Motor neuron (in vitro differentiated cells): ENCODE measurements at regions not wholly inside any gene's neighbourhood (a gene's known extent, or its start where the extent isn't known, plus 50 kb on each side); places are given as distances from the start of the nearest gene placed in this dataset.
A peak's percentile ranks its signal among the peaks of the same experiment; 100 is the strongest.

Source experiments
- ATAC-seq, 8 experiments: fragments of 200-7000 bp; cut with Tn5 transposase; replicated peaks in 6 of 8; 2 replicates each; pipeline ENCODE4 v1.8.0; 2021; ENCODE audit warnings: mild to moderate bottlenecking in 8 of 8, moderate library complexity in 8 of 8
- H3K27ac ChIP-seq, 2 donors: fragments of 250-450 bp; sonication (Bioruptor Pico); 2 replicates each; pipeline ENCODE4 v1.9.0; 2021; ENCODE audit warnings: antibody characterized with exemption in 2 of 2, mild to moderate bottlenecking in 2 of 2, moderate library complexity in 1 of 2
- H3K4me1 ChIP-seq, 2 donors: fragments of 250-450 bp; sonication (Bioruptor Pico); replicated peaks in 1 of 2; 2 replicates each; pipeline ENCODE4 v1.6.1; 2021; ENCODE audit warnings: antibody characterized with exemption in 2 of 2, mild to moderate bottlenecking in 2 of 2, moderate library complexity in 1 of 2
- H3K4me3 ChIP-seq, 5 donors: fragments of 250-450 bp; sonication (Bioruptor Pico); 2 replicates each; pipeline ENCODE4 v1.9.0; 2021; ENCODE audit warnings: antibody characterized with exemption in 5 of 5, mild to moderate bottlenecking in 5 of 5, moderate library complexity in 4 of 5
- WGBS, 10 experiments: fragments of 450-650 bp; shearing (Covaris generic); methylation state at CpG; one replicate each; pipeline ENCODE4 v1.0.0; 2022; 5-methylcytosine and 5-hydroxymethylcytosine counted together
- in situ Hi-C, 9 experiments: fragments of 400-800 bp; cut with MboI; loops; one replicate each; pipeline ENCODE4 v1.15.0; 2021; ENCODE audit warnings: low sequenced_read_pairs in 9 of 9, low pct_unique_long_range_greater_than_20kb in 2 of 9; ENCODE audit not compliant: unreplicated experiment in 9 of 9

GRCh38 chr3:171962137-171962720 is 77.1 kb upstream of the FNDC3B start:
- ATAC-seq, result no peak
- Histone ChIP-seq H3K27ac (no peak overlapping the region), H3K4me1 (peaks cover 13 to 16% of the 10 kb centered on the region in 2 donors), H3K4me3 (no peak overlapping the region)
- in situ Hi-C loops, result no loop called here
- WGBS, 10 experiments, result 80 to 100% (median 88%) methylated on average over 1 to 7 of the region's 7 CpGs; no CpG with 5 or more reads in 1 of the 10 experiments

DNA sequence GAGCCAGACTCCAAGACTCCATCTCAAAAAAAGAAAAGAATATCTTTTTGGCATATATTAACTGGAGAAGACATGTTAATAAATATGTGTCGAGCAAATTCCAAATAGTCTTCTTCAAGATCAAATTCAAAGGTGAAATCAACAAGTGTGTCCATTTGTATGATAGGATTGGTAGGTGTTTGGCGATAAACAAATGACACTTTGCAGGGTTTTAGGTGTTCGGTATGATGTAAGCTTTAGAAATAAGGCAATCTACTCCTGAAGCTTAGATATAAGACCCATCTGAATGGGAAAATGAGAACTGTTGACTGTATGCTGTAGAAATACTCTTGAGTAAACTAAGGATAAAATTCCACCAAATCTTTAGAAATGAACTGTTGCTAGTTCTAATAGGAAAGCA is 75.8 kb upstream of the FNDC3B start:
- H3K27ac ChIP-seq, result no peak overlapping the region
- 88 to 100% (median 100%) methylated on average over 1 to 3 of the region's 3 CpGs for WGBS, 10 experiments
- peaks cover 16 to 20% of the 10 kb centered on the region in 2 donors for H3K4me1 ChIP-seq
- no peak overlapping the region for H3K4me3 ChIP-seq
- no peak for ATAC-seq
- in situ Hi-C loops, result no loop called here

DNA sequence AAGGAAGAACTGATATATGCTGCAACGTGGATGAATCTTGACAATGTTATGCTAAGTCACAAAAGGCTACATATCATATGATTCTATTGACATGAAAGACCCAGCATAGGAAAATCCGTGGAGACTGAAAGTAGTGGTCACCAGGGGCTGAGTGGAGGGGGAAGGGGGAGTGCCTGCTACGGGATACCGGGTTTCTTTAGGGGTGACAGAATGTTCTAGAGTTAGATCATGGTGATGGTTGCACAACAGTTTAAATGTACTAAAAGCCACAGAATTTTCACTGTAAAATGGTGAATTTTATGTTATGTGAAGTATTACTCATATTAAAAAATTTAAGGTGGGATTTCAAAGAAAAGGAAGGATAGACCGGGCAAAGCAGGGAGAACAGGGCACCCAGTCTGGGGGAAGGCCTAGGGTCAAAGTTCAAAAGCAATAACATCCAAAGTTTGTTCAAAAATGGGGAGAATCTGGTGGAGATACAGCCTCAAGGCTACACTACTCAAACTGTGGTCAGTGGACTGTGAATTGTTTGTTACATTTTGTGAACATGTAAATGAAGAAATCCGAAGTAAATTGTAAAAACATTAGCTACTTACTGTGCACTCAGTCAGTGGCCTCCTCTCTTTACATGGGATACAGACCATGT is 74.2 kb upstream of the FNDC3B start:
- in situ Hi-C loops, result no loop called here
- ATAC-seq, result no peak
- Histone ChIP-seq H3K27ac (no peak overlapping the region), H3K4me1 (peaks cover 8 to 15% of the 10 kb centered on the region in 2 donors), H3K4me3 (no peak overlapping the region)
- 64 to 100% (median 84%) methylated on average over 2 to 6 of the region's 6 CpGs for WGBS, 10 experiments

GRCh38 chr3:171966533-171967136 is 72.7 kb upstream of the FNDC3B start:
- in situ Hi-C loops, result no loop called here
- WGBS, 10 experiments, result 0 to 100% (median 35%) methylated on average over 1 to 3 of the region's 3 CpGs

GRCh38 chr3:171967137-171967783 is 72.1 kb upstream of the FNDC3B start:
- ATAC-seq, result peak; percentile 39 to 87 (median 76)
- 0 to 83% (median 49%) methylated on average over 1 to 6 of the region's 6 CpGs for WGBS, 10 experiments
- H3K4me1 ChIP-seq, result peaks cover 8 to 15% of the 10 kb centered on the region in 2 donors
- H3K4me3 ChIP-seq, result no peak overlapping the region
- H3K27ac ChIP-seq, result peak overlapping the region in 1 of 2 donors; percentile 31
- in situ Hi-C loops, result no loop called here

More at GRCh38 chr3:171966533-171967136, 72.7 kb upstream of the FNDC3B start:
- H3K27ac ChIP-seq, result peak overlapping the region in 1 of 2 donors; percentile 31
- H3K4me3 ChIP-seq, result no peak overlapping the region
- H3K4me1 ChIP-seq, result peaks cover 8 to 15% of the 10 kb centered on the region in 2 donors
- peak; percentile 14 to 60 (median 34) for ATAC-seq

- Histone ChIP-seq H3K27ac (no peak overlapping the region), H3K4me3 (no peak overlapping the region), H3K4me1 (peaks cover 8 to 12% of the 10 kb centered on the region in 2 donors)
- 50 to 100% (median 59%) methylated on average over 1 to 8 of the region's 9 CpGs; no CpG with 5 or more reads in 2 of the 10 experiments for WGBS, 10 experiments
- no peak for ATAC-seq
- in situ Hi-C loops, result no loop called here
Observed at GRCh38 chr3:171967932-171968678, 71.3 kb upstream of the FNDC3B start.

DNA sequence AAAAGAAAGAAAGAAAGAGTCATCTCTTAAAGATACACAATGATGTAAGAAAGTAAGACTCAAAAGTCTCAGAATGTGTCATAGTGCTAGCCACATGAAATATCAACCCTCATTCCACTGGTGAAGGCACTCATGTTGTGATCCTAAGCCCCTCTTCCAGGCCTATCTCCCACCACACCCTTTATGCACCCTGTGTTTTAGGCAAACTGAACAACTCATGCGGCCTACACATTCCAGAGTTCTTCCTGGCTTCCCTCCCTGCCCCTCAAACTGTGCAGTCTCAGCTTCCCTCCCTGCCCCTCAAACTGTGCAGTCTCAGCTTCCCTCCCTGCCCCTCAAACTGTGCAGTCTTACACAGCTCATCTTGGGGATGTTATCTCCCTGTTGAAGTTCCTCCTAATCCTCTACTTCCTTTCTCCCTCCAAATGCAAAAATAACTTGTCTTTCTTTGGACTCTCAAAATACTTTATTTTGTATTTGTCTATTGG is 69.0 kb upstream of the FNDC3B start:
- WGBS, 10 experiments, result 50 to 100% methylated on average over 1 of the region's 1 CpG; no CpG with 5 or more reads in 8 of the 10 experiments
- Histone ChIP-seq H3K4me3 (no peak overlapping the region), H3K27ac (no peak overlapping the region), H3K4me1 (peaks cover 8 to 12% of the 10 kb centered on the region in 2 donors)
- ATAC-seq, result peak in 1 of 8 experiments; percentile 18
- in situ Hi-C loops, result no loop called here

- in situ Hi-C loops, result no loop called here
- peaks cover 4 to 7% of the 10 kb centered on the region in 2 donors for H3K4me1 ChIP-seq
- WGBS, 10 experiments, result 29 to 55% (median 38%) methylated on average over 1 of the region's 1 CpG
- H3K4me3 ChIP-seq, result no peak overlapping the region
- no peak for ATAC-seq
- H3K27ac ChIP-seq, result no peak overlapping the region
Observed at GRCh38 chr3:171971919-171972514, 67.4 kb upstream of the FNDC3B start.

DNA sequence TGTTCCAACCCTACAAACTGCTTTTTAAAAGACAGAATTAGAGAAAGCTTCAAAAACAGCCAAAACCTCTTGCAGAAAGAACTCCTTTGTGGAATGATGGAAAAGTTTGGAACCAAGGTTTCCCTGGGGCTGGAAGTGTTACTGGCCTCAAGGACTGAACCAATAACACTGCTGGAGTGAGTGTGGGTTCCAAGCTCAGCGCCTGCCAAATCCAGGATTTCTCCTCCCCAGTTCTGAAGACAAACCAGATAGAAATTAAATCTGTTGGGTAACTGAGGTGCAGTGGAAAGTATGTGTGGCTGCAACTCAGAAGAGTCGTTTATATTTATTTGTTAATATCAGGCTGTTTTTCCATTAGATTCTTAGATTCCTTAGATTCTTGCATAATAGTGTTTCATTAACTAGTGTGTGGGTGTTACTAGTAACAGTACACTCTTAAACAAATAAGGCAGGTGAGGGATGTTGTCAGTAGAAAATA is 66.5 kb upstream of the FNDC3B start:
- no peaks in the 10 kb centered on the region for H3K4me1 ChIP-seq
- no peak overlapping the region for H3K4me3 ChIP-seq
- H3K27ac ChIP-seq, result no peak overlapping the region
- in situ Hi-C loops, result no loop called here
- ATAC-seq, result no peak
- 0 to 80% (median 25%) methylated on average over 1 to 2 of the region's 2 CpGs; no CpG with 5 or more reads in 2 of the 10 experiments for WGBS, 10 experiments

DNA sequence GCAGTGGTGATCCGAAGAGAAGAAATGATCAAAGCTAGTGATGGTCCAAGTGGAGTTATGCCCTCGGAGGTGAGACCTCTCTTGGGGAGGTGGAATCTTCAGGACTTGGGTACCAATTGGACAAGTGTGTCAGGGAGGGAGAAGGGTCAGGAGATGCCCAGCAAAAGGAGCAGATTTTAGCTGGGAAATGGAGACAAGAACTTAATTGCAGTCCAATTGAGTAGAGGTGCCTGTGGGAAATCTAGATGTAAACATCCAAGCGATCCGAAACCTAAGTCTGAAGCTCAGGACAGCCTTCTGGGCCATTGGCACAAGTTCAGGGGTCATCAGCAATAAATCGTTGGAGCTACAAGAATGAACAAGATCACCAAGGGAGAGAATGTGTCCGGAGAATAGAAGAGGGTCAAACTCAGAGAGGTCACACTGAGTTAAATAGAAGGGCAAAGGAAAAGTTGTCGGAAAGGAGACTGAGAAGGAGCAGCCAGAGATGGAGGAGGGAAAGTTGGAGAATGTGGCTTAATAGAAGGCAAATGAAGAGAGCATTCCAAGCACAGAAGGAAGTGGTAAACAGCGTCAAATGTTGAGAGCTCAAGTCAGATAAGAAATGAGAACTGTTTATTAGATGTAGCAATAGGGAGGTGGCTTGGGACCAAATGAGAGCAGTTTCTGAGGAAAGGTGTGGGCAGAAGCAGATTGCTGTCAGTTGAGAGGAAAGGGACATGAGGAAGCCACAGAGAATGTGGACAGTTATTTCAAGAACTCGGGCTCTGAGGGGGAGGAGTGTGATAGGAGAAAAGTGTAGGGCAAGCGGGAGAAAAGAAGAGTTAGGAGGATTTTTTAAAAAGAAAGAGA is 64.2 kb upstream of the FNDC3B start:
- 51 to 70% (median 58%) methylated on average over 4 to 10 of the region's 10 CpGs for WGBS, 10 experiments
- H3K27ac ChIP-seq, result no peak overlapping the region
- in situ Hi-C loops, result no loop called here

DNA sequence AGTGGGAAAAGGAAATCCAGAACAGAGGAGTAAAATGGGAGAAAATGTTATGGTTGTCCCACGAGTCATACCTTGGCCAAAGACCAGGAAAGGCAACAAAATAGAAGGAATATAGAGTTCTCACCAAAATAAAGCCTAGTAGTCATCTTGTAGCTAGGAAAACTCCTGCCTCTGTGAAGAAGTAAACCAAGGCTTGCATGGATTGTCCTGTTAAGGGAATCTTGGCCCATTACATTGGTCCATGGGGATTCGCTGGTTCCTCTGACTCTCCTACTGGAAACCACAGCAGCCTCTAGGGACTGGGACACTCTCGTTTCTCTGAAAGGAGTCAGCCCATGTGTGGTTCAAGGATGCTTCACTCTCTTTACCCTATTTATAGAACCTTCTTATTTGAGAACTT is 62.9 kb upstream of the FNDC3B start:
- WGBS, 10 experiments, result 24 to 100% (median 80%) methylated on average over 1 to 3 of the region's 3 CpGs; no CpG with 5 or more reads in 1 of the 10 experiments
- no peak overlapping the region for H3K27ac ChIP-seq
- no peak for ATAC-seq
- no peak overlapping the region for H3K4me3 ChIP-seq
- in situ Hi-C loops, result no loop called here
- H3K4me1 ChIP-seq, result peaks cover 8 to 12% of the 10 kb centered on the region in 2 donors

More for the DNA sequence above, 64.2 kb upstream of the FNDC3B start:
- no peak overlapping the region for H3K4me3 ChIP-seq
- no peak for ATAC-seq
- H3K4me1 ChIP-seq, result peaks cover under 1 to 2% of the 10 kb centered on the region in 2 donors
